HepG2 (cell line): ENCODE measurements at regions not wholly inside any gene's neighbourhood (a gene's known extent, or its start where the extent isn't known, plus 50 kb on each side); places are given as distances from the start of the nearest gene placed in this dataset.

ENCODE experiments used
- ATAC-seq: fragments of 200-7000 bp; cut with Tn5 transposase; 3 replicates; pipeline ENCODE4 v1.9.1; 2020; ENCODE audit warnings: mild to moderate bottlenecking, moderate library complexity
- BruUV-seq: library from RNA; stranded (reverse); fragments of 400-500 nt; replicated peaks from 2 replicates; lab custom pipeline; 2021; lab: Mats Ljungman, UMichigan
- CTCF ChIA-PET: fragments of 300-600 bp; formaldehyde crosslinking; extraction: SDS; loops from one replicate; lab custom pipeline; 2021; ENCODE audit warnings: low total read pairs, inconsistent platforms, low intra/inter-chr PET ratio; lab: Yijun Ruan, JAX
- POLR2A ChIA-PET: fragments of 350-600 bp; sonication (Branson Sonifier 250); formaldehyde crosslinking; loops from one replicate; lab custom pipeline; 2020; ENCODE audit warnings: antibody characterized with exemption, inconsistent platforms; lab: Yijun Ruan, JAX
- DNase-seq: peaks from one replicate; pipeline ENCODE4 v3.0.0-alpha.2; 2015; ENCODE audit warnings: low spot score
- FAIRE-seq: peaks from 3 replicates; lab custom pipeline; 2011; peaks lifted over from hg19 to GRCh38; lab: Jason Lieb, UNC
- H2AFZ ChIP-seq: one replicate; pipeline ENCODE4 v1.6.1; 2011; ENCODE audit warnings: low read length, inconsistent platforms
- H3K27ac ChIP-seq: fragments of 300-600 bp; 3 replicates; pipeline ENCODE4 v1.8.0; 2011; ENCODE audit warnings: mixed run types, mild to moderate bottlenecking, mixed read lengths, low read length, inconsistent platforms; ENCODE audit not compliant: insufficient read depth; ENCODE audit errors: extremely low read length
- H3K27me3 ChIP-seq, 2 experiments: fragments of 200-600 bp in 1 of 2; 2 replicates in 1 of 2; 3 replicates in 1 of 2; pipeline versions ENCODE4 v1.6.0 to v1.8.0; 2011; ENCODE audit warnings: low read length in 2 of 2, mild to moderate bottlenecking in 2 of 2, moderate library complexity in 2 of 2, inconsistent platforms in 1 of 2; ENCODE audit not compliant: insufficient read depth in 2 of 2, control insufficient read depth in 1 of 2
- H3K36me3 ChIP-seq, 2 experiments: fragments of 200-600 bp in 1 of 2; replicated peaks in 1 of 2; 2 replicates in 1 of 2; 3 replicates in 1 of 2; pipeline versions ENCODE4 v1.5.1 to v1.8.0; 2011; ENCODE audit warnings: low read length in 2 of 2, inconsistent platforms in 1 of 2; ENCODE audit not compliant: insufficient read depth in 2 of 2, control insufficient read depth in 1 of 2
- H3K4me1 ChIP-seq: 2 replicates; pipeline ENCODE4 v1.5.1; 2012; ENCODE audit warnings: low read length, inconsistent platforms; ENCODE audit not compliant: insufficient read depth
- H3K4me2 ChIP-seq: 2 replicates; pipeline ENCODE4 v1.6.0; 2011; ENCODE audit warnings: low read depth, low read length, inconsistent platforms
- H3K4me3 ChIP-seq, 3 experiments: fragments of 200-600 bp in 1 of 3; sonication (generic), shearing (Covaris generic) in 1 of 3; replicated peaks in 1 of 3; 2 replicates each; pipeline ENCODE4 v1.5.1; 2011 to 2016; ENCODE audit warnings: low read length in 3 of 3, inconsistent platforms in 2 of 3, low read depth in 2 of 3, mild to moderate bottlenecking in 2 of 3, control low read depth in 1 of 3, mixed read lengths in 1 of 3; ENCODE audit not compliant: insufficient read depth in 1 of 3
- H3K79me2 ChIP-seq: one replicate; pipeline ENCODE4 v1.6.1; 2011; ENCODE audit warnings: low read length, inconsistent platforms; ENCODE audit not compliant: insufficient read depth
- H3K9ac ChIP-seq: 2 replicates; pipeline ENCODE4 v1.6.0; 2011; ENCODE audit warnings: mild to moderate bottlenecking, low read depth, low read length, inconsistent platforms; ENCODE audit not compliant: insufficient read depth
- H3K9me3 ChIP-seq: 2 replicates; pipeline ENCODE4 v1.5.1; 2012; ENCODE audit warnings: mild to moderate bottlenecking, low read length
- H4K20me1 ChIP-seq: 2 replicates; pipeline ENCODE4 v1.6.0; 2011; ENCODE audit warnings: inconsistent platforms, mild to moderate bottlenecking, low read length, moderate library complexity; ENCODE audit not compliant: insufficient read depth
- ASH2L ChIP-seq: fragments of 300-600, 200-600 bp; sonication (generic); IDR thresholded peaks from 2 replicates; pipeline ENCODE4 v1.7.0; 2017; ENCODE audit warnings: low read depth, mild to moderate bottlenecking, moderate library complexity, mixed read lengths, low read length; ENCODE audit not compliant: insufficient read length
- CC2D1A ChIP-seq: sonication (generic); formaldehyde crosslinking; IDR thresholded peaks from 2 replicates; pipeline ENCODE4 v1.8.1; 2023; ENCODE audit warnings: mild to moderate bottlenecking, missing genetic modification reagents
- CEBPG ChIP-seq: IDR thresholded peaks from 2 replicates; pipeline ENCODE4 v1.6.1; 2016
- ELF3 ChIP-seq: IDR thresholded peaks from 2 replicates; pipeline ENCODE4 v1.6.1; 2016; ENCODE audit warnings: missing genetic modification reagents, missing compliant biosample characterization
- HNRNPUL1 ChIP-seq: fragments of 200-400 bp; formaldehyde crosslinking; IDR thresholded peaks from 2 replicates; pipeline ENCODE4 v1.6.1; 2017; ENCODE audit warnings: low read depth, mild to moderate bottlenecking, low read length, moderate library complexity
- MYC ChIP-seq: sonication (generic); formaldehyde crosslinking; IDR thresholded peaks from 2 replicates; pipeline ENCODE4 v1.9.0; 2021; ENCODE audit warnings: missing genetic modification reagents, borderline replicate concordance
- POLR2AphosphoS2 ChIP-seq: IDR thresholded peaks from 2 replicates; pipeline ENCODE4 v1.6.1; 2011; ENCODE audit warnings: low read depth, low read length, improper control_type of control experiment
- RFXAP ChIP-seq: sonication (generic); formaldehyde crosslinking; IDR thresholded peaks from 2 replicates; pipeline ENCODE4 v1.4.0; 2020; ENCODE audit warnings: missing genetic modification reagents, borderline replicate concordance
- SRY ChIP-seq: sonication (generic); formaldehyde crosslinking; IDR thresholded peaks from 2 replicates; pipeline ENCODE4 v1.8.0; 2022; ENCODE audit warnings: mild to moderate bottlenecking, missing genetic modification reagents
- ZBTB25 ChIP-seq: IDR thresholded peaks from 2 replicates; pipeline ENCODE4 v1.6.1; 2018; ENCODE audit warnings: missing genetic modification reagents
- ZFAT ChIP-seq: sonication (generic); formaldehyde crosslinking; conservative IDR thresholded peaks from 2 replicates; pipeline ENCODE4 v1.8.1; 2023; ENCODE audit warnings: missing genetic modification reagents, inconsistent platforms
- ZNF253 ChIP-seq: sonication (generic); formaldehyde crosslinking; IDR thresholded peaks from 2 replicates; pipeline ENCODE4 v1.8.0; 2022; ENCODE audit warnings: mild to moderate bottlenecking, missing genetic modification reagents, borderline replicate concordance
- ZNF569 ChIP-seq: sonication (generic); formaldehyde crosslinking; IDR thresholded peaks from 2 replicates; pipeline ENCODE4 v1.5.0; 2020; ENCODE audit warnings: mild to moderate bottlenecking, missing genetic modification reagents, moderate library complexity, borderline replicate concordance
- in situ Hi-C: cut with HindIII; loops from 2 replicates; pipeline ENCODE4 v1.10.0; 2017; ENCODE audit warnings: low pct_unique_long_range_greater_than_20kb; ENCODE audit not compliant: extremely low pct_ligation_motif_present
- intact Hi-C: fragments of 100-400 bp; cut with micrococcal nuclease; formaldehyde crosslinking; loops from one replicate; pipeline ENCODE4 v1.10.0; 2022; ENCODE audit not compliant: unreplicated experiment

DNA sequence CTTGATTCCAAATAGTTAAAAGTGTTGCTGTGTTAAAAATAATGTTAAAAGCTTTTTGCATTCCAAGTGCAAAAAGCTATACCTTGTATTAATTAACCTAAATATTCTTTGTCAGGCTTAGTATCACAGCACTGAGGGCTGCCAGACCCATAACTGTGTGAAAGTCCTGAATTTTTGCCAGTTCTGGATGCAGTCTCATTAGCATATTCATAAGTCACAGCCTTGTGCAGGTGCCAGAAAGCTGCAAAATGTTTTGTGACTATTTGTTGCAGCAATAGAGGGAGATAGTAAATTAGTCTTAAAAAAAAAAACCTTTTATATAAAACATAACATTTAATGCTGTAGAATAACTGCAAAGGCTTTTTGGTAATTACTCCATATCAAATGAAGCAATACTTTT lies 56.6 kb downstream of the SLITRK1 start:
- no peak overlapping the region for H3K9ac ChIP-seq
- H2AFZ ChIP-seq: no peak overlapping the region
- no peaks in the 10 kb centered on the region for H3K36me3 ChIP-seq
- intact Hi-C loops: no loop called here
- no peaks in the 10 kb centered on the region for H3K79me2 ChIP-seq
- CTCF ChIA-PET: no interaction called here
- DNase-seq (no peak), FAIRE-seq (no peak)
- H3K27me3 ChIP-seq: no peaks in the 10 kb centered on the region; a peak in 1 of 5 replicates
- no peak overlapping the region for H3K27ac ChIP-seq
- no peak for TF ChIP-seq CC2D1A (CRISPR knock-in tag)
- TF ChIP-seq ZFAT (CRISPR knock-in tag): no peak
- TF ChIP-seq CEBPG (CRISPR knock-in tag): no peak
- TF ChIP-seq POLR2AphosphoS2: no peak
- TF ChIP-seq HNRNPUL1: no peak
- TF ChIP-seq ZNF569 (CRISPR knock-in tag): no peak
- no peak for TF ChIP-seq ZNF253 (CRISPR knock-in tag)
- no peak for TF ChIP-seq RFXAP (CRISPR knock-in tag)
- no peak for TF ChIP-seq ZBTB25 (CRISPR knock-in tag)
- TF ChIP-seq SRY (CRISPR knock-in tag): no peak
- no peak for TF ChIP-seq ELF3
- TF ChIP-seq MYC (CRISPR knock-in tag): no peak
- no peak for TF ChIP-seq ASH2L
- TF ChIP-seq, all 625 proteins: peak for 0
- POLR2A ChIA-PET: no interaction called here
- no peak overlapping the region for H3K4me3 ChIP-seq
- H3K4me1 ChIP-seq: no peaks in the 10 kb centered on the region
- H3K4me2 ChIP-seq: no peak overlapping the region
- peaks cover 6% of the 10 kb centered on the region; the same call in 1 of the 2 replicates for H3K9me3 ChIP-seq
- no peak for ATAC-seq
- no peaks in the 10 kb centered on the region for H4K20me1 ChIP-seq
- in situ Hi-C loops: no loop called here
- no TSS peak for BruUV-seq
